GM12878 (cell line): ENCODE measurements at regions not wholly inside any gene's neighbourhood (a gene's known extent, or its start where the extent isn't known, plus 50 kb on each side); places are given as distances from the start of the nearest gene placed in this dataset.

ENCODE experiments used
- BCL3 ChIP-seq: IDR thresholded peaks from 2 replicates; pipeline ENCODE4 v1.6.1; 2011; ENCODE audit warnings: borderline replicate concordance, low read depth, mild to moderate bottlenecking, moderate library complexity, low read length; ENCODE audit not compliant: insufficient read depth, poor library complexity, severe bottlenecking
- BCLAF1 ChIP-seq: fragments of 450-650 bp; IDR thresholded peaks from 2 replicates; pipeline ENCODE4 v1.6.1; 2017; ENCODE audit warnings: antibody characterized with exemption, mild to moderate bottlenecking, moderate library complexity
- E2F8 ChIP-seq: fragments of 450-650 bp; IDR thresholded peaks from 2 replicates; pipeline ENCODE4 v1.6.1; 2018; ENCODE audit warnings: mild to moderate bottlenecking, low read depth, moderate library complexity; ENCODE audit not compliant: partially characterized antibody
- ELK1 ChIP-seq: IDR thresholded peaks from 2 replicates; pipeline ENCODE4 v1.6.1; 2012; ENCODE audit warnings: low read depth, low read length, improper control_type of control experiment
- IKZF2 ChIP-seq, 2 experiments: fragments of 450-650 bp; IDR thresholded peaks; 2 replicates each; pipeline ENCODE4 v1.6.1; 2017; ENCODE audit warnings: mild to moderate bottlenecking in 2 of 2, moderate library complexity in 2 of 2
- NKRF ChIP-seq: fragments of 450-650 bp; conservative IDR thresholded peaks from 2 replicates; pipeline ENCODE4 v1.6.1; 2017; ENCODE audit warnings: mild to moderate bottlenecking, moderate library complexity
- NR2C2 ChIP-seq: IDR thresholded peaks from 2 replicates; pipeline ENCODE4 v1.6.1; 2011; ENCODE audit warnings: borderline replicate concordance, low read depth; ENCODE audit not compliant: control insufficient read depth, insufficient read length
- NRF1 ChIP-seq: conservative IDR thresholded peaks from 2 replicates; pipeline ENCODE4 v1.6.1; 2011; ENCODE audit warnings: mild to moderate bottlenecking, low read depth, low read length, improper control_type of control experiment
- POLR2AphosphoS5 ChIP-seq: IDR thresholded peaks from 2 replicates; pipeline ENCODE4 v1.6.1; 2011; ENCODE audit warnings: mild to moderate bottlenecking, low read length, inconsistent platforms
- RB1 ChIP-seq: fragments of 450-650 bp; formaldehyde crosslinking; IDR thresholded peaks from 2 replicates; pipeline ENCODE4 v1.6.1; 2017; ENCODE audit warnings: mild to moderate bottlenecking, borderline replicate concordance
- RBBP5 ChIP-seq: fragments of 200-600 bp; sonication (generic); conservative IDR thresholded peaks from 2 replicates; pipeline ENCODE4 v1.6.1; 2016
- SIN3A ChIP-seq: IDR thresholded peaks from 2 replicates; pipeline ENCODE4 v1.6.1; 2012; ENCODE audit warnings: low read depth, low read length, improper control_type of control experiment
- TBL1XR1 ChIP-seq: IDR thresholded peaks from 2 replicates; pipeline ENCODE4 v1.6.1; 2012; ENCODE audit warnings: low read depth, low read length, improper control_type of control experiment
- WRNIP1 ChIP-seq: IDR thresholded peaks from 2 replicates; pipeline ENCODE4 v1.6.1; 2011; ENCODE audit warnings: low read depth, low read length, improper control_type of control experiment, borderline replicate concordance
- YY1 ChIP-seq: IDR thresholded peaks from 2 replicates; pipeline ENCODE4 v1.6.1; 2011; ENCODE audit warnings: low read depth, mild to moderate bottlenecking, low read length
- ZBTB33 ChIP-seq: fragments of 450-650 bp; IDR thresholded peaks from 2 replicates; pipeline ENCODE4 v1.6.1; 2017; ENCODE audit warnings: mild to moderate bottlenecking
- ZNF622 ChIP-seq: fragments of 450-650 bp; IDR thresholded peaks from 2 replicates; pipeline ENCODE4 v1.6.1; 2017; ENCODE audit warnings: mild to moderate bottlenecking, inconsistent platforms

- TF ChIP-seq E2F8 (no peak), RBBP5 (no peak), IKZF2 (IDR thresholded peaks at IDR 0.05) (peak in 1 of 2 experiments; percentile 53; a peak in 1 of 4 replicates), BCL3 (no peak), TBL1XR1 (no peak), SIN3A (no peak), POLR2AphosphoS5 (peak; percentile 37; the same call in 1 of the 2 replicates), WRNIP1 (no peak), NRF1 (no peak), ZNF622 (no peak), NR2C2 (no peak), BCLAF1 (no peak), YY1 (peak; percentile 13; the same call in 1 of the 2 replicates), RB1 (no peak), NKRF (no peak), ELK1 (no peak), ZBTB33 (no peak)
Measured at GRCh38 chr17:27218719-27219488, 75.0 kb upstream of the WSB1 start (continued).
